SJSA1 (cell line): ENCODE measurements at regions not wholly inside any gene's neighbourhood (a gene's known extent, or its start where the extent isn't known, plus 50 kb on each side); places are given as distances from the start of the nearest gene placed in this dataset.

ENCODE experiments used
- DNase-seq, 2 experiments: peaks; one replicate each; pipeline ENCODE4 v3.0.0-alpha.2; 2015 to 2020; ENCODE audit warnings: low spot score in 2 of 2, low read depth in 1 of 2
- H3K27ac ChIP-seq: fragments of 250-450 bp; sonication (Bioruptor Pico); 2 replicates; pipeline ENCODE4 v1.5.1; 2020; ENCODE audit warnings: mild to moderate bottlenecking, moderate library complexity
- H3K27me3 ChIP-seq: fragments of 250-450 bp; sonication (Bioruptor Pico); replicated peaks from 2 replicates; pipeline ENCODE4 v1.5.1; 2020; ENCODE audit warnings: mild to moderate bottlenecking, moderate library complexity
- H3K36me3 ChIP-seq: fragments of 250-450 bp; sonication (Bioruptor Pico); 2 replicates; pipeline ENCODE4 v1.5.1; 2020; ENCODE audit warnings: mild to moderate bottlenecking
- H3K4me1 ChIP-seq: fragments of 250-450 bp; sonication (Bioruptor Pico); replicated peaks from 2 replicates; pipeline ENCODE4 v1.6.1; 2021; ENCODE audit warnings: mild to moderate bottlenecking
- H3K4me3 ChIP-seq: fragments of 250-450 bp; sonication (Bioruptor Pico); 2 replicates; pipeline ENCODE4 v1.5.1; 2020; ENCODE audit warnings: mild to moderate bottlenecking
- H3K9me3 ChIP-seq: fragments of 250-450 bp; sonication (Bioruptor Pico); replicated peaks from 2 replicates; pipeline ENCODE4 v1.5.1; 2020; ENCODE audit warnings: mild to moderate bottlenecking

DNA sequence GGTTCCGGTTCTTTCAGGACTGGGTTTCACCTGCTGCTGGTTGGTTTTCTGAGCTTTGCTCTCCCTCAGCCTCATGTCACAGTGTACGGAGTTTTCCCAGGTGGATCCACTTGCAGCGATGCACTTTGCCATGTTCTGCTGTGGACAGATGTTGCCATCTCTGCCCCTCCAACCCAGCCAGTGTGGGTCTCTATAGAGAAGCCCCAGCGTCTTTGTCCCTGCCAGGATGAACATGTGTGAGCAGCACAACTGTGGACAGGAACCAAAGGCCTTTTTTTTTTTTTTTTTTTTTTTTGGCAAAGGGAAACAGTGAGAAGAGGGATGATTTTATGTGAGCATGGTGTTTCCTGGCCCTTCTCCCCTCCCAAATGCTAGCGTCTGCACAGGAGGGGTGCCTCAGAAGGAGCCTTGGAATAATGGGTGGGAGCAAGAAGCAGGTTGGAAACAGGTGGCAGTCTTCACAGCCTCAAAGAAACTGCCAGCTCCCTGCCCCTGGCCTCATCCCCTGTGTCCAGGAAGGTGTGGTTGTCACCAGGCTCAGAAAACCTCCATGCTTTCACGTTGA lies 106.5 kb downstream of the RPS24 start:
- Histone ChIP-seq H3K27ac (no peak overlapping the region), H3K4me1 (no peaks in the 10 kb centered on the region), H3K36me3 (no peaks in the 10 kb centered on the region), H3K9me3 (0 out of 2 replicates have a peak, but pooled peaks cover 4% of the 10 kb centered on the region), H3K4me3 (no peak overlapping the region), H3K27me3 (peaks cover 17% of the 10 kb centered on the region)
- no peak for DNase-seq

DNA sequence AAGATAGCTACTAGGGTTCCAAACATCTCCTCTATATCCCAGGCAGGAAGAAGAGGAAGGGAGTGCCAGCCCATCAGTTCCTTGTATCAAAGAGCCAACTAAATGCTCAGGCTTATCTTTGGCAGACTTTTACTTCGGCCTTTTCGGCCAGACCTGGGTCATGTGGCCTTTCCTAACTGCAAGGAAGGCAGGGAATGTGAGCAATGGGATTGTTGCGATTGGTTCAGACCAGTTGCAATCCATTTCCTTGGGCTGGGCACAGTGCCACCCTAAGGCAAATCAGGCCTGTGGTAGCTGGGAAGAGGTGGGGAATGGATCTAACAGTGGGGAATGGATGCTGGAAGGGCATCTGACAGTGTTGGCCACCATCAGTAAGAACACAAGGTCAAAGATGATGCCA lies 109.9 kb downstream of the RPS24 start:
- no peak for DNase-seq
- Histone ChIP-seq H3K36me3 (no peaks in the 10 kb centered on the region), H3K27me3 (peaks cover 4% of the 10 kb centered on the region; the same call in 1 of the 2 replicates), H3K9me3 (no peaks in the 10 kb centered on the region), H3K27ac (no peak overlapping the region), H3K4me1 (no peaks in the 10 kb centered on the region), H3K4me3 (no peak overlapping the region)

DNA sequence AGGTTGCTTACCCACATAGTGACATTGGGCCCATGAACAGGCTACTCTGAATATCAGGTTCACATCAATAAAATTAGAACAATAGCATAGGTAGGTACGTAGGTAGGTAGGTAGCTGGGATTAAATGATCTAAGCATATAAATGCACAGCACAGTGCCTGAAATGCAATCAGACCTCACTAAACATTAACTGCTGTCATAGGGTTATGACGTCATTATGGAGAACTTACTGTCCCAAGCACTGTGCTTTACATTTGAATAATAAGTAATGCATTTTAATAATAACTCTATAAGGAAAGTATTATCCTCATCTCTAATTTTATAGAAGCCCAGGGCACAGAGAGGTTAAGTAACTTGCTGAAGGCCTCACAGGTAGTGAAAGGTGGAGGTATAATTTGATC lies 112.5 kb downstream of the RPS24 start:
- H3K27ac ChIP-seq = no peak overlapping the region
- no peaks in the 10 kb centered on the region for H3K9me3 ChIP-seq
- H3K36me3 ChIP-seq = no peaks in the 10 kb centered on the region
- H3K27me3 ChIP-seq = peaks cover 4% of the 10 kb centered on the region; the same call in 1 of the 2 replicates
- no peaks in the 10 kb centered on the region; the same call in 1 of the 2 replicates for H3K4me1 ChIP-seq
- no peak for DNase-seq
- H3K4me3 ChIP-seq = no peak overlapping the region

DNA sequence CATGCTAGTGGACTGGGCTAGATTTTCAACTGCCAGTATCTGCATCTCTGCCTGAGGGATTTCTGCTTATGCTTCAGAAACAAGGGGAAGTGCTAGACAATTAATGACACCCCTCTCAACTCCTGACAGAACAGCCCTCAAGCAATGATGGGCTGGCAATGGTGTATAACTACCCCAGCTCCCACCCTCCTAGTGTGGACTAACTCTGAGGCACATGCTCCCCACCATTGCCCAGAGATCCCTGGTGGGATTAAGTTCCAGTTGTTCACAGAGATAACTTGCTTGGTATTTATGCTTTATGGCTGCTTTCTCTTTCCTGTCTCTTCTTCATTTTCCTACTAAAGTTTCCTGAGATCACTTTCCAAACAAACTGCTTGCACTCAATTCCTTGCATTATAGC lies 113.5 kb downstream of the RPS24 start:
- no peaks in the 10 kb centered on the region; the same call in 1 of the 2 replicates for H3K4me1 ChIP-seq
- no peak overlapping the region for H3K27ac ChIP-seq
- no peaks in the 10 kb centered on the region for H3K36me3 ChIP-seq
- H3K9me3 ChIP-seq = no peaks in the 10 kb centered on the region
- DNase-seq = no peak
- H3K27me3 ChIP-seq = 0 out of 2 replicates have a peak, but pooled peaks cover 4% of the 10 kb centered on the region
- no peak overlapping the region for H3K4me3 ChIP-seq

DNA sequence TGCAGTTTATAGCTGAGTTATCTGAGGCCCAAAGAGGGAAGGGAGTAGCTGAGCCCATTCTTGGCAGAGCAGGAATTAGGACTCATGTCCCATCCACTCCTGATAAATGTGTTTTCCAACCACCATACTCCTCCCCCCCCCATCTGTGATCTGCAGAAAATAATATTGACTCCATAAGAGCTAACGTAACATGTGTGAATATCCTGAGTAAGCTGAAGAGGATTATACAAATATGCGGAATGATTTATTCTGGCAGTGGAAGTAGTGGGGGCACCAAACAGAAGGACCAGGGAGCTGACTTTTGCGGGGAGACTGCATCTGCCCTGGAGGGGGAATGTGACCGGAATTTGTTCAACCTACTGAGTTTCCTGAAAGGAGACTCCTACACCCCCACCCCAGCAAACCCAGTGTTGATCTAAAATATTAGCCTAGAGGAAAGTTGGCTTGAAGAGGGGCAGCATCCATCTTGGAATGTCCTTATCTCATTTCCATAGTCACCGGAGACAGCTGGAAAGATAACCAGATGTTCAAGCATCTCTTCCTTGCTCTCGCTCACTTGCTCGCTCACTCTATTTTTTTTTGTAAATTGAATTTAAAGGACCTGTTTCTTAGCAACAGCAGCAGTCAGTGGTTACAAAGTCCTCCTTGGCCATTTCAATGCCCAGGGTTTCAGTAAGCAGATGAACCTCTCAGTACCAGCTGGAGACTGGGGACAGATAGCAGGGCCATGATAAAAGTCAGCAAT lies 114.7 kb downstream of the RPS24 start:
- no peak for DNase-seq

DNA sequence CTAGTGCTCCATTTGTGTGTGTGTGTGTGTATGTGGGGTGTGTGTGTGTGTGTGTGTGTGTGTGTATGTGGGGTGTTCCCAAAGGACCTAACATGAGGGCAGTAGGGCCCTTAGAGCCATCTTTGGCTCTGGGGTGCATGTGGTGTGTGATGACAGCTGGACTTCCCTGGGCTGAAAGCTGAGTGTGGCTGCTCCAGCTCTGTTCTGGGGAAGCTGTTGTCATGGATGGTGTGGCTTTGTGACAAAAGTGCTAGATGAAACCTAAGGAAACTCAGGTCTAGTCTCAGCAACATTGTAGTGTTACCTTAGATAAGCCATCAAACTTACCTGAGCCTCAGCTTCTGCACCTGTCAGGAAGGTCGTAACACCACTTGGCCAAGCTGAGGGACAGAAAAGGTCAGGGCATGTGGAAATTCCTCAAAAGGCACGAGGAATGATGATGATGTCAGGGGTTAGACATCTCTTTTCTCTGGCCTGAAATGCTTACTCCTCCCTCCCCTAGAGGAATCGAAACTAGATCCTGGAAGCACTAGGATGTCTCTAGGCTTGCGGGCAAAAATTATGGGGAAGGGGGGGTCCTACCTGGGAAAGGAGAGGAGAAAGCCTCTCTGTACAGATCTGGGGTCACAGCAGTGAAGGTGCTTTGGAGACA lies 115.4 kb downstream of the RPS24 start:
- peak in 1 of 2 experiments; percentile 22 for DNase-seq
- Histone ChIP-seq H3K27ac (no peak overlapping the region), H3K27me3 (0 out of 2 replicates have a peak, but pooled peaks cover 3% of the 10 kb centered on the region), H3K36me3 (no peaks in the 10 kb centered on the region), H3K4me3 (no peak overlapping the region), H3K4me1 (no peaks in the 10 kb centered on the region; the same call in 1 of the 2 replicates), H3K9me3 (no peaks in the 10 kb centered on the region)

More for the DNA sequence above, 114.7 kb downstream of the RPS24 start:
- H3K9me3 ChIP-seq = no peaks in the 10 kb centered on the region
- H3K4me3 ChIP-seq = no peak overlapping the region
- no peaks in the 10 kb centered on the region; the same call in 1 of the 2 replicates for H3K4me1 ChIP-seq
- H3K36me3 ChIP-seq = no peaks in the 10 kb centered on the region
- no peak overlapping the region for H3K27ac ChIP-seq
- H3K27me3 ChIP-seq = 0 out of 2 replicates have a peak, but pooled peaks cover 4% of the 10 kb centered on the region

DNA sequence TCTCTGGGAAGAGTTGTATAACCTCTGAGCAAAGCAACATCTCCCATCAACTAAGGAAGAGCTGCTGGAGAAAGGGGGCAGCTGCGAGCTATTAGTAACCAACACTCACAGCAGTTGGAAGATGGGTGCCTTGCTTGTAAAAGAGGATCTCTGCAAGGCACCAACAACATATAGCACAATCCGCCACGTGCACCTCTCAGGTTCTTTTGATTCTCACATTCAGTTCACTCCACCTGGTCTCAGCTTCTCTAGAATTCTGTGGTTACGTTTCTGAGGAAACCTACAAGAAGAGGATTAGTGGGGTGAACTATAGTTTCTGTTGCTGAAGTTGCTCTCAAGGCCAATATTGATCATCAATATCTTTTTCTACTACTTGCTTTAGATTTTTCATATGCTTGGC lies 117.1 kb downstream of the RPS24 start:
- no peaks in the 10 kb centered on the region; the same call in 1 of the 2 replicates for H3K4me1 ChIP-seq

DNA sequence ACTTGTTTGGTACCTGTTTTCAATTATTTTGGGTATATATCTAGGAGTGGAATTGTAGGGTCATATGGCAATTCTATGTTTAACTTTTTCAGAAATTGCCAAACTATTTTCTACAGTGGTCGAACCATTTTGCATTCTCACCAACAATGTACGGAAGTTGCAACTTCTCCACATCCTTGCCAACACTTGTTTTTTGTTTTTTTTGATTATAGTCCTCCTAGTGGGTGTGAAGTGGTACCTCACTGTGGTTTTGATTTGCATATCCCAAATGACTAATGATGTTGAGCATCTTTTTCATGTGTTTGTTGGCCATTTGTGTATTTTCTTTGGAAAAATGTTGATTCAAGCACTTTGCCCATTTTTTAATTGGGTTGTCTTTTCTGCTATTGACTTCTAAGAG lies 122.1 kb downstream of the RPS24 start:
- no peaks in the 10 kb centered on the region for H3K36me3 ChIP-seq
- no peak overlapping the region for H3K27ac ChIP-seq
- 0 out of 2 replicates have a peak, but pooled peaks cover 4% of the 10 kb centered on the region for H3K27me3 ChIP-seq
- no peak overlapping the region for H3K4me3 ChIP-seq
- no peaks in the 10 kb centered on the region for H3K4me1 ChIP-seq
- H3K9me3 ChIP-seq = no peaks in the 10 kb centered on the region
- DNase-seq = no peak

More for the DNA sequence above, 117.1 kb downstream of the RPS24 start:
- Histone ChIP-seq H3K27me3 (no peaks in the 10 kb centered on the region), H3K9me3 (no peaks in the 10 kb centered on the region), H3K4me3 (no peak overlapping the region), H3K36me3 (no peaks in the 10 kb centered on the region), H3K27ac (no peak overlapping the region)
- DNase-seq = no peak

DNA sequence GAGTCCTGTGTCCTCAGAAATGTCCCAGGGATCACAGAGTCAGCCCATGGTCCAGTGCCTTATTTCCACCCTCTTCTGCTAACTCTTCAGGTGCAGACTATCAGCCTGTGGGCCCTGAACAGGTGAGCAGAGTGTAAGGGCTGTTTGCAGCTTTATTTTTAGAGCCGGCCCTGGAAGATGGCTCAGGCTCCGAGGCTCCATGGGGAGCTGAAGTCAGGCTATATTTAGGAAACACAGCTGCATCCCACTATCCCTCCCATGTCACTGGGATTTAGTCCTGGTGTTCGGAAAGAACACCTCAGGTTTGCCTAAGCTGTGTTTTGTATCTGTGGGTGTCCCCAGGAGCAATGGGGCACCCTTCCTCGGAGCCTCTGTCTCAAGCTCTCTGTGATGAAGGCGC lies 126.9 kb downstream of the RPS24 start:
- Histone ChIP-seq H3K36me3 (no peaks in the 10 kb centered on the region), H3K27ac (no peak overlapping the region), H3K27me3 (0 out of 2 replicates have a peak, but pooled peaks cover 4% of the 10 kb centered on the region), H3K9me3 (no peaks in the 10 kb centered on the region), H3K4me1 (no peaks in the 10 kb centered on the region), H3K4me3 (no peak overlapping the region)
- DNase-seq = no peak

DNA sequence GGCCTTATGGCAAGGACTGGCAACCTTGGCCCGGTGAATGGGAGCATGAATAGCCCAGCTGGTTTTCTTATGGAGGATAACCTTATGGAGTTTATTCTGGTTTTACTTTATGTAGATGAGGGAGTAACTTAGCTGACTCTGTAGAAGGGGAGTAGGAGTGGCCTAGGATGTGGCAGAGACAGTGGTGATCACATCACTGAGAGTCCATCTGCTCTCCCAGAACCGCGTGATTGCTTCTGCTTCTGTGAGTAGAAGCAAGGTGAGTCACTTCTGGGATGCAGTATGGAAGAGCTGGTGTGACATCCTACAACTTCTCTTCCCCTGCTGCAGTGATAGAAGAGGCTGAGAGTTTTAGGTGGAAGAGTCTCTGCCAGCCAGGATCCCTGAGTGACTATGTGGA lies 129.2 kb downstream of the RPS24 start:
- DNase-seq = no peak
- H3K36me3 ChIP-seq = no peaks in the 10 kb centered on the region
- 0 out of 2 replicates have a peak, but pooled peaks cover 4% of the 10 kb centered on the region for H3K27me3 ChIP-seq
- H3K27ac ChIP-seq = no peak overlapping the region
- no peaks in the 10 kb centered on the region for H3K9me3 ChIP-seq
- no peak overlapping the region for H3K4me3 ChIP-seq
- no peaks in the 10 kb centered on the region for H3K4me1 ChIP-seq

DNA sequence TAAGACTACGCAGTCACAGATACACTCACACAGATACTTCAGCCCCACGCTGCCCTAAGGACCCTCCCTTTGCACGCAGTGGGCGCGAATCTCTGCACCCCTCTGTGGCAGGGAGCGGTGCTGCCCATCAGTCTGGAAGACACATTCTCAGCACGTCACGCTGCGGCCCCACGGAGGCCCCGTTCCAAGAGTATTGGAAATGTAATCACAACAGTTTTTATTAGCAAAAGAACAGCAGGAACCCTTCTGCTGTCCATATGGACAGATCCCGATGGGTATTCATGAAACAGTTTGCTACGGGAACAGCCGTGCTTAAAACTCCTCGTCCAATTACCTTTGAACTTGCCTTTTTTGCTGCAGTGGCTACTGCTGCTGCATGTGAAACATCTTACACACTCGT lies 131.0 kb downstream of the RPS24 start:
- Histone ChIP-seq H3K36me3 (no peaks in the 10 kb centered on the region), H3K4me3 (no peak overlapping the region), H3K27ac (no peak overlapping the region), H3K4me1 (peaks cover 2% of the 10 kb centered on the region), H3K27me3 (0 out of 2 replicates have a peak, but pooled peaks cover 2% of the 10 kb centered on the region), H3K9me3 (no peaks in the 10 kb centered on the region)
- no peak for DNase-seq

DNA sequence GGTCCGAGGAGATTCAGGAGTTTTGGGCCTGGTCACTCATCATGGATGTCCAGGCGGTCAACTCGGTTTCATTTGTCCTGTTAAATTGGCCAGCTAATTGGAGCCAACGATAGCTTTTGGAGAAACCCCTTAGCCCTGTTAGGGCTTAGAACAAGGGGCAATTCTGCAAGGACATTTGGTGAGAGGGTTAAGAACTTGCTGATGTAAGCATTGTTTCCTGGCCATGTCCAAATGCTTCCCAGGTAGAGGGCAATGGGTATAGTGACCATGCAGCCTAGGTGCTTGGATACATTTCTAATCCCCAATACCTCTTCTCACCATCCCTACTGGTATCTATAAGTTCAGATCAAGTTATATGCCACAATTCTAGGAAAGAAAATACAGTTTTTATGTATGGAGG lies 131.5 kb downstream of the RPS24 start:
- H3K4me3 ChIP-seq = no peak overlapping the region
- no peaks in the 10 kb centered on the region for H3K27me3 ChIP-seq
- H3K36me3 ChIP-seq = no peaks in the 10 kb centered on the region
- H3K27ac ChIP-seq = no peak overlapping the region
- peaks cover 7% of the 10 kb centered on the region for H3K4me1 ChIP-seq
- H3K9me3 ChIP-seq = no peaks in the 10 kb centered on the region
- DNase-seq = no peak

DNA sequence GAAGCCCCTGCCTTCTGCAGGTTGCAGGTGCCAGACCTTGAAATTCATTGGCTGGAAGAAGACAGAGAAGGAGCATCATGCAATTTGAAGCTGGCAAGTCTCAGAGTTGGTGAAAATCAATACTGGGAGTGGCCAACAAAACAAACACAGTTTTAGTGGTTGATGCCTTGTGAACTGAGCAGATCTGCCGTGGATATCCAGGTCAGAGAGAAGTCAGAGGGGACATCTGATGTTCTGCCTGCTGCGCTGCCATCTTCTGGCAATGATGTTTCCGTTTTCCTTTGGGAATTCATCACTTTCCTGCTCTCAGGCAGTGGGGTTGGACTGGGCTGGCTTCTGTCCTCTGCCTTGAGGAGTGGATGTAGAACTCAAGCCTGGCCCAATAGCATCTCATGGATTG lies 132.0 kb downstream of the RPS24 start:
- peaks cover 12% of the 10 kb centered on the region for H3K4me1 ChIP-seq
- no peak for DNase-seq
- no peak overlapping the region for H3K27ac ChIP-seq
- no peaks in the 10 kb centered on the region for H3K9me3 ChIP-seq
- no peaks in the 10 kb centered on the region for H3K27me3 ChIP-seq
- H3K36me3 ChIP-seq = no peaks in the 10 kb centered on the region
- H3K4me3 ChIP-seq = no peak overlapping the region

DNA sequence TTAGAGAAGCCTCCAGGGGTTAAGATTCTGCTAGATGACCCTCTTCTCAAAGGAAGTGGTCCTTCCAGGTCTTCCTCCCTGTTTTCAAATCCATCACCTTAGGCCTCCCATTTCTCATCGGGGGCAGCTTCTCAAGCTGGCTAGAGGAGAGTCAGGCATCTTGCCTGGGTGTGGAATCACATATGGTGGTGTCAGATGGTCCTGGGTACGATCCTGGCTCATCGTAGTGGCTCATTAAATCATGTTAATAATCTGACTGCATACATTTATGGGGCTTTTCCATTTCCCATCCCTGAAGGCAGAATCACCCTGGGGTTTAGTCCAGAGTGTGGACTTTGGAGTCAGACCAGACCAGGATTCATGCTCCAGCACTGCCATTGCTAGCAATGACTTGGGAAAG lies 132.6 kb downstream of the RPS24 start:
- H3K9me3 ChIP-seq = no peaks in the 10 kb centered on the region
- H3K36me3 ChIP-seq = no peaks in the 10 kb centered on the region
- no peak overlapping the region for H3K27ac ChIP-seq
- DNase-seq = no peak
- H3K4me1 ChIP-seq = peaks cover 13% of the 10 kb centered on the region
- no peaks in the 10 kb centered on the region for H3K27me3 ChIP-seq
- no peak overlapping the region for H3K4me3 ChIP-seq
